Calu3 (cell line): ENCODE measurements at regions not wholly inside any gene's neighbourhood (a gene's known extent, or its start where the extent isn't known, plus 50 kb on each side); places are given as distances from the start of the nearest gene placed in this dataset.

Experiments used
- BruUV-seq: library from RNA; stranded (reverse); fragments of 400-500 nt; replicated peaks from 2 replicates; lab custom pipeline; 2021; lab: Mats Ljungman, UMichigan
- CTCF ChIA-PET: fragments of 300-600 bp; sonication (Branson Sonifier 250); formaldehyde crosslinking; loops from one replicate; lab custom pipeline; 2022; ENCODE audit warnings: antibody characterized with exemption; lab: Charles Lee
- DNase-seq: peaks from one replicate; pipeline ENCODE4 v3.0.0; 2022
- H3K27ac Mint-ChIP-seq: one replicate; pipeline ENCODE4 v1.8.0; 2022; ENCODE audit warnings: mixed read lengths; ENCODE audit not compliant: unreplicated experiment
- H3K27me3 Mint-ChIP-seq: one replicate; pipeline ENCODE4 v1.8.0; 2022; ENCODE audit warnings: mixed read lengths; ENCODE audit not compliant: unreplicated experiment
- H3K36me3 Mint-ChIP-seq: one replicate; pipeline ENCODE4 v1.8.0; 2022; ENCODE audit warnings: mild to moderate bottlenecking, moderate library complexity, mixed read lengths; ENCODE audit not compliant: insufficient read depth, unreplicated experiment
- H3K4me1 Mint-ChIP-seq: one replicate; pipeline ENCODE4 v1.8.0; 2022; ENCODE audit warnings: mild to moderate bottlenecking, low read depth, mixed read lengths; ENCODE audit not compliant: unreplicated experiment
- H3K4me3 Mint-ChIP-seq: one replicate; pipeline ENCODE4 v1.8.0; 2022; ENCODE audit warnings: mild to moderate bottlenecking, low read depth, moderate library complexity, mixed read lengths; ENCODE audit not compliant: unreplicated experiment
- H3K9me3 Mint-ChIP-seq: one replicate; pipeline ENCODE4 v1.8.0; 2022; ENCODE audit warnings: low read depth, mixed read lengths; ENCODE audit not compliant: unreplicated experiment
- intact Hi-C: fragments of 100-400 bp; cut with micrococcal nuclease; formaldehyde crosslinking; loops from one replicate; pipeline ENCODE4 v1.10.0; 2022; ENCODE audit not compliant: unreplicated experiment
- TF ChIP-seq, protein P1 (sequence below): fragments of 200-600 bp; IDR thresholded peaks from one replicate; pipeline ENCODE4 v1.8.0; 2022; ENCODE audit warnings: antibody characterized with exemption; ENCODE audit not compliant: unreplicated experiment

GRCh38 chr11:90669094-90669493 is 446.2 kb upstream of the CHORDC1 start:
- no peak overlapping the region for H3K4me3 Mint-ChIP-seq
- no peak for DNase-seq
- H3K27me3 Mint-ChIP-seq: no peaks in the 10 kb centered on the region
- TF ChIP-seq, protein P1, sequence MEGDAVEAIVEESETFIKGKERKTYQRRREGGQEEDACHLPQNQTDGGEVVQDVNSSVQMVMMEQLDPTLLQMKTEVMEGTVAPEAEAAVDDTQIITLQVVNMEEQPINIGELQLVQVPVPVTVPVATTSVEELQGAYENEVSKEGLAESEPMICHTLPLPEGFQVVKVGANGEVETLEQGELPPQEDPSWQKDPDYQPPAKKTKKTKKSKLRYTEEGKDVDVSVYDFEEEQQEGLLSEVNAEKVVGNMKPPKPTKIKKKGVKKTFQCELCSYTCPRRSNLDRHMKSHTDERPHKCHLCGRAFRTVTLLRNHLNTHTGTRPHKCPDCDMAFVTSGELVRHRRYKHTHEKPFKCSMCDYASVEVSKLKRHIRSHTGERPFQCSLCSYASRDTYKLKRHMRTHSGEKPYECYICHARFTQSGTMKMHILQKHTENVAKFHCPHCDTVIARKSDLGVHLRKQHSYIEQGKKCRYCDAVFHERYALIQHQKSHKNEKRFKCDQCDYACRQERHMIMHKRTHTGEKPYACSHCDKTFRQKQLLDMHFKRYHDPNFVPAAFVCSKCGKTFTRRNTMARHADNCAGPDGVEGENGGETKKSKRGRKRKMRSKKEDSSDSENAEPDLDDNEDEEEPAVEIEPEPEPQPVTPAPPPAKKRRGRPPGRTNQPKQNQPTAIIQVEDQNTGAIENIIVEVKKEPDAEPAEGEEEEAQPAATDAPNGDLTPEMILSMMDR: no peak
- BruUV-seq: no TSS peak
- CTCF ChIA-PET: no interaction called here
- no peaks in the 10 kb centered on the region for H3K4me1 Mint-ChIP-seq
- intact Hi-C loops: no loop called here
- no peaks in the 10 kb centered on the region for H3K9me3 Mint-ChIP-seq
- H3K36me3 Mint-ChIP-seq: no peaks in the 10 kb centered on the region
- H3K27ac Mint-ChIP-seq: no peak overlapping the region

DNA sequence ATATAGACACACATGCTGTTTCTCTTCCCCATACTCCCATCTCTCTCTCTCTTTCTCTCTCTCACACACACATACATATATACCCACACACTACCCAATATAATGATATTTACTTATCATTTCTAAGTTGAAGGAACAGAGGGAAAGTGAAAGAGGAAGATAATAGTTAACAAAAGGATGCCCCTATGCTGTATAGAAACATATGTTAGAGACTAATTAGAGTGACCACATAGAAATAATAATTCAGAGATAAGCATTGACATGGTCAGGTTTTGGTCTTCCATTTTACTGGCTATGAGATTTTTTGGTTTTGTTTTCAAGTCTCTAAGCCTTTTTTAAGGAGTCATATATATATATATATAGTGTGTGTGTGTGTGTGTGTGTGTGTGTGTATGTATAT is 445.7 kb upstream of the CHORDC1 start:
- TF ChIP-seq, protein P1: no peak
- intact Hi-C loops: no loop called here
- CTCF ChIA-PET: no interaction called here
- H3K9me3 Mint-ChIP-seq: no peaks in the 10 kb centered on the region
- H3K4me1 Mint-ChIP-seq: no peaks in the 10 kb centered on the region
- no peak overlapping the region for H3K27ac Mint-ChIP-seq
- BruUV-seq: no TSS peak
- no peaks in the 10 kb centered on the region for H3K36me3 Mint-ChIP-seq
- no peak overlapping the region for H3K4me3 Mint-ChIP-seq
- no peak for DNase-seq
- H3K27me3 Mint-ChIP-seq: no peaks in the 10 kb centered on the region

- no peak overlapping the region for H3K4me3 Mint-ChIP-seq
- no peaks in the 10 kb centered on the region for H3K36me3 Mint-ChIP-seq
- BruUV-seq: no TSS peak
- intact Hi-C loops: no loop called here
- no peak for DNase-seq
- CTCF ChIA-PET: no interaction called here
- H3K27ac Mint-ChIP-seq: no peak overlapping the region
- no peaks in the 10 kb centered on the region for H3K27me3 Mint-ChIP-seq
- TF ChIP-seq, protein P1: no peak
- H3K4me1 Mint-ChIP-seq: no peaks in the 10 kb centered on the region
- H3K9me3 Mint-ChIP-seq: no peaks in the 10 kb centered on the region
Observed at GRCh38 chr11:90661233-90661632, 438.4 kb upstream of the CHORDC1 start.

GRCh38 chr11:90656171-90656570 is 433.3 kb upstream of the CHORDC1 start:
- no peak overlapping the region for H3K4me3 Mint-ChIP-seq
- no peaks in the 10 kb centered on the region for H3K27me3 Mint-ChIP-seq
- intact Hi-C loops: no loop called here
- CTCF ChIA-PET: no interaction called here
- no peaks in the 10 kb centered on the region for H3K4me1 Mint-ChIP-seq
- H3K9me3 Mint-ChIP-seq: no peaks in the 10 kb centered on the region
- TF ChIP-seq, protein P1: no peak
- no TSS peak for BruUV-seq
- no peak for DNase-seq
- no peak overlapping the region for H3K27ac Mint-ChIP-seq
- no peaks in the 10 kb centered on the region for H3K36me3 Mint-ChIP-seq
